DMS79 treated with DMSO at 0.1 percent for 48 hours (cell line): ENCODE measurements at regions not wholly inside any gene's neighbourhood (a gene's known extent, or its start where the extent isn't known, plus 50 kb on each side); places are given as distances from the start of the nearest gene placed in this dataset.
"Not testable (repeated sequence)": the region's sequence is repeated elsewhere in the genome, so short reads cannot be mapped to it uniquely, and the experiment has no call there.

Experiments used
- DNase-seq: peaks from one replicate; lab custom pipeline; 2025; lab: John Stamatoyannopoulos, UW

- DNase-seq: no peak
Observed at GRCh38 chr2:52017646-52018235, 985.8 kb upstream of the NRXN1 start.

- not testable (repeated sequence) for DNase-seq
Observed at GRCh38 chr2:52006821-52007366, 975.0 kb upstream of the NRXN1 start.

GRCh38 chr2:52000151-52000855, 968.4 kb upstream of the NRXN1 start:
- DNase-seq: no peak

GRCh38 chr2:51998890-51999289, 967.0 kb upstream of the NRXN1 start:
- no peak for DNase-seq

GRCh38 chr2:51997571-51997970, 965.6 kb upstream of the NRXN1 start:
- DNase-seq: no peak

- no peak for DNase-seq
Observed at GRCh38 chr2:51995293-51995692, 963.4 kb upstream of the NRXN1 start.

- peak; percentile 57 for DNase-seq
Observed at GRCh38 chr2:51994123-51994763, 962.3 kb upstream of the NRXN1 start.

- no peak for DNase-seq
Observed at GRCh38 chr2:51990684-51991083, 958.8 kb upstream of the NRXN1 start.

GRCh38 chr2:51986101-51986500, 954.2 kb upstream of the NRXN1 start:
- DNase-seq: no peak

- DNase-seq: no peak
Observed at GRCh38 chr2:51981783-51982182, 949.9 kb upstream of the NRXN1 start.

- no peak for DNase-seq
Observed at GRCh38 chr2:51976623-51977022, 944.7 kb upstream of the NRXN1 start.

- no peak for DNase-seq
Observed at GRCh38 chr2:51971136-51971535, 939.2 kb upstream of the NRXN1 start.

GRCh38 chr2:51969347-51969746, 937.4 kb upstream of the NRXN1 start:
- no peak for DNase-seq

- no peak for DNase-seq
Observed at GRCh38 chr2:51960841-51961335, 929.0 kb upstream of the NRXN1 start.

- no peak for DNase-seq
Observed at GRCh38 chr2:51960281-51960680, 928.3 kb upstream of the NRXN1 start.

GRCh38 chr2:51959696-51960095, 927.8 kb upstream of the NRXN1 start:
- DNase-seq: no peak

GRCh38 chr2:51953931-51954330, 922.0 kb upstream of the NRXN1 start:
- no peak for DNase-seq

GRCh38 chr2:51921076-51921475, 889.1 kb upstream of the NRXN1 start:
- DNase-seq: no peak

- no peak for DNase-seq
Observed at GRCh38 chr2:51920509-51920908, 888.6 kb upstream of the NRXN1 start.

- no peak for DNase-seq
Observed at GRCh38 chr2:51919395-51919794, 887.5 kb upstream of the NRXN1 start.

- no peak for DNase-seq
Observed at GRCh38 chr2:51918113-51918512, 886.2 kb upstream of the NRXN1 start.

GRCh38 chr2:51903728-51904127, 871.8 kb upstream of the NRXN1 start:
- no peak for DNase-seq

GRCh38 chr2:51899643-51900042, 867.7 kb upstream of the NRXN1 start:
- no peak for DNase-seq
